Kidney epithelial cell (primary cell): ENCODE measurements at regions not wholly inside any gene's neighbourhood (a gene's known extent, or its start where the extent isn't known, plus 50 kb on each side); places are given as distances from the start of the nearest gene placed in this dataset.
"Not testable (repeated sequence)": the region's sequence is repeated elsewhere in the genome, so short reads cannot be mapped to it uniquely, and the experiment has no call there.

Experiments used
- DNase-seq: peaks from one replicate; pipeline ENCODE4 v3.0.0-alpha.2; 2010; ENCODE audit warnings: low read depth
- H3K27me3 ChIP-seq: 2 replicates; pipeline ENCODE4 v1.6.0; 2011; ENCODE audit warnings: low read length; ENCODE audit not compliant: control insufficient read depth, insufficient read depth
- H3K36me3 ChIP-seq: 2 replicates; pipeline ENCODE4 v1.5.1; 2011; ENCODE audit warnings: low read length; ENCODE audit not compliant: control insufficient read depth, insufficient read depth
- H3K4me3 ChIP-seq: 2 replicates; pipeline ENCODE4 v1.5.1; 2011; ENCODE audit warnings: low read depth, mild to moderate bottlenecking, control low read depth, low read length
- TF ChIP-seq, protein P1 (sequence below): IDR thresholded peaks from 2 replicates; pipeline ENCODE4 v1.5.1; 2011; ENCODE audit warnings: mild to moderate bottlenecking, moderate library complexity, low read length, control low read depth, inconsistent platforms; ENCODE audit not compliant: insufficient read depth, poor library complexity, severe bottlenecking

DNA sequence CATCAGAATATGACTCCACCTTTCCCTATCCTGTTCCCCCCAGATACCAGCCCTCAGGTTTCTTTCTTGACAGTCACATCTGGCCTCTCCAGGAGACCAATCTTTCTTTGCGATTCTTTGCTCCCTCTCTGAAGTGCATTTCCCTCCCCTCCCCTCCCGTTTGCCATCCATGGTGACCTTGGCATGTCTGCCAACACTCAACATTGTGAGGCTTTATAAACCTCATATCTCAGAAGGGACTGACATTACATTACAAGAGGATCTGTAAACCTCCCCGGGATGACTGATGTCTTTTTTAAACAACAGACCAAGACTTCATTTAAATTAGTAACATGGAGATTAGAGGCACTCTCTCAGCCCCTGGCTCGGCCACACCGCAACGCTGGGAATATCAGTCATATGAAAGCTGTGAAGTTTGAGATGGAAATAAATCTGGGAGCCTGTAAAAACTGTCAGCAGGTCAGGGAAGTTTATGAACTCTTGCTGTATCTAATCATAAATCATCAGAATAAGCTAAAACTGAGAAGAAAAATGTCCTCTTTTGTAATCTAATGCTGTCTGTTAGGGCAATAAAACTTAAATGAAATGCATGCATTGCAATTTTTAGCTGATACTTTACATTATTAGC lies 401.7 kb upstream of the PROX1 start:
- DNase-seq = no peak
- TF ChIP-seq, protein P1, sequence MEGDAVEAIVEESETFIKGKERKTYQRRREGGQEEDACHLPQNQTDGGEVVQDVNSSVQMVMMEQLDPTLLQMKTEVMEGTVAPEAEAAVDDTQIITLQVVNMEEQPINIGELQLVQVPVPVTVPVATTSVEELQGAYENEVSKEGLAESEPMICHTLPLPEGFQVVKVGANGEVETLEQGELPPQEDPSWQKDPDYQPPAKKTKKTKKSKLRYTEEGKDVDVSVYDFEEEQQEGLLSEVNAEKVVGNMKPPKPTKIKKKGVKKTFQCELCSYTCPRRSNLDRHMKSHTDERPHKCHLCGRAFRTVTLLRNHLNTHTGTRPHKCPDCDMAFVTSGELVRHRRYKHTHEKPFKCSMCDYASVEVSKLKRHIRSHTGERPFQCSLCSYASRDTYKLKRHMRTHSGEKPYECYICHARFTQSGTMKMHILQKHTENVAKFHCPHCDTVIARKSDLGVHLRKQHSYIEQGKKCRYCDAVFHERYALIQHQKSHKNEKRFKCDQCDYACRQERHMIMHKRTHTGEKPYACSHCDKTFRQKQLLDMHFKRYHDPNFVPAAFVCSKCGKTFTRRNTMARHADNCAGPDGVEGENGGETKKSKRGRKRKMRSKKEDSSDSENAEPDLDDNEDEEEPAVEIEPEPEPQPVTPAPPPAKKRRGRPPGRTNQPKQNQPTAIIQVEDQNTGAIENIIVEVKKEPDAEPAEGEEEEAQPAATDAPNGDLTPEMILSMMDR = no peak
- Histone ChIP-seq H3K27me3 (no peaks in the 10 kb centered on the region), H3K4me3 (no peak overlapping the region), H3K36me3 (no peaks in the 10 kb centered on the region)

DNA sequence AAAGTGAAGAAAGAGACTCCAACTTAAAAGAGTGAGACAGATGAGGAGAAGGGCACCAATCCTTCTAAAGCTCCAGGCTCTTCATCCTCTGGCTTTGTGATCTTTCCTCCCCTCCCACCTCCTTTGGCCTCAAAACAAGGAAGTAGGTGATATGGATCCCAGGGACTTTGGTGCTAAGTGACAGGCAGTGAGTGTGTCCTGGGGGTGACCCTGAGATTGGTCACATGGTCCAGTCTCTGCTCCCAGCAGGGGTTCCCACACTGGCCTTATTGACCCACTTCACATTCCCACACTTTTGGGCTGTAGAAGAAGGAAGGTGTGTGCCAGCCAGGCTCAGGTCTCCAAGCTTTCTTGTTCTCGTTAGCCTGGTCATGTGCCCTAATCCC lies 401.2 kb upstream of the PROX1 start:
- Histone ChIP-seq H3K27me3 (no peaks in the 10 kb centered on the region), H3K36me3 (no peaks in the 10 kb centered on the region), H3K4me3 (no peak overlapping the region)
- DNase-seq = no peak
- TF ChIP-seq, protein P1 = no peak

DNA sequence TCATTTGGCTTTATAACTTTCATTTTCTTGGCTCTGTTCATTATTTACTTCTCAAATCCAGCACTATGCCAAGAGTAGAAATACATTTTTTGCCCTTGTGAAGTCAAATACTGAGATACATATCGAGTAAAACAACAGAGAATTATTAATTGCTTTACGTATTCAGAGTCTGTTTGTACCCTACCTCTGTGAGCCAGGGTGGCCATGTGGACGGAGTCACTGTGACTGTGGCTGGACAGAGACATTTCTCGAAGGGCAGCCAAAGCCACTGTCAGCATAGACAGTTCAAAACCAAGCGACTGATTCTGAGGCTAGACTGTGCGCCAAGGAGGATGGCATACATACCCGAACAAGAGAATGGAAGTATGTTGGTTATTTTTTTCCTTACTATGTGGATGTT lies 391.0 kb upstream of the PROX1 start:
- no peaks in the 10 kb centered on the region for H3K36me3 ChIP-seq
- H3K27me3 ChIP-seq = no peaks in the 10 kb centered on the region
- H3K4me3 ChIP-seq = no peak overlapping the region
- no peak for DNase-seq
- TF ChIP-seq, protein P1 = no peak

GRCh38 chr1:213598263-213598662 lies 389.5 kb upstream of the PROX1 start:
- H3K4me3 ChIP-seq = no peak overlapping the region
- TF ChIP-seq, protein P1 = no peak

GRCh38 chr1:213600879-213601278 lies 386.9 kb upstream of the PROX1 start:
- DNase-seq = no peak
- no peak overlapping the region for H3K4me3 ChIP-seq
- H3K27me3 ChIP-seq = no peaks in the 10 kb centered on the region
- TF ChIP-seq, protein P1 = no peak
- H3K36me3 ChIP-seq = no peaks in the 10 kb centered on the region

More at GRCh38 chr1:213598263-213598662, 389.5 kb upstream of the PROX1 start:
- no peaks in the 10 kb centered on the region for H3K27me3 ChIP-seq
- H3K36me3 ChIP-seq = no peaks in the 10 kb centered on the region
- DNase-seq = no peak

DNA sequence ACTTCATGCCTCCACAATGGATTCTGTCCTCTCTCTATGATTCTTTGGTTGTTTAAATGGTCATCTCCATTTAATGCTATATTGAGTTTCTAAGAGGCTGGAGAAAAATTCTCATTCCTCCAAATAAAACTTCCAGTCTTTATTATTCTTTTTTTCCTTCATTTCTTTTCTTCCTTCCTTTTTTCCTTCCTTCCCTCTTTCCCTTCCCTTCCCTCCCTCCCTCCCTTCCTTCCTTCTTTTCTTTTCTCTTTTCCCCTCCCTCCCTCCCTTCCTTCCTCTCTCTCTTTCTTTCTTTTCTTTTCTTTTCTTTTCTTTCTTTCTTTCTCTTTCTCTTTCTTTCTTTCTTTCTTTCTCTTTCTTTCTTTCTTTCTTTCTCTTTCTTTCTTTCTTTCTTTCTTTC lies 386.1 kb upstream of the PROX1 start:
- not testable (repeated sequence) for H3K36me3 ChIP-seq, H3K4me3 ChIP-seq, H3K27me3 ChIP-seq, DNase-seq
